ENCODE measurements at regions not wholly inside any gene's neighbourhood (a gene's known extent, or its start where the extent isn't known, plus 50 kb on each side); places are given as distances from the start of the nearest gene placed in this dataset.

GRCh38 chr4:38514465-38515146 is 149.4 kb upstream of the KLF3 start:
- no peaks in the 10 kb centered on the region for H4K20me1 ChIP-seq (ENCODE audit: insufficient read depth, low read length)
- H3K9ac ChIP-seq (ENCODE audit: insufficient read depth, low read depth, low read length): no peak overlapping the region
- POLR2A ChIA-PET: no interaction called here
- no peaks in the 10 kb centered on the region for H3K36me3 ChIP-seq (replicated peaks in 1 of 2; ENCODE audit: control insufficient read depth in 1 of 2, insufficient read depth in 2 of 2, low read length in 2 of 2)
- no peaks in the 10 kb centered on the region for H3K9me3 ChIP-seq (ENCODE audit: low read length)
- H3K4me1 ChIP-seq (ENCODE audit: insufficient read depth, low read length): peaks cover 11% of the 10 kb centered on the region
- TF ChIP-seq DMAP1 (CRISPR knock-in tag; IDR thresholded peaks at IDR 0.05) (no peak), ZNF713 (CRISPR knock-in tag; IDR thresholded peaks at IDR 0.05) (no peak), ZNF772 (CRISPR knock-in tag; IDR thresholded peaks at IDR 0.05) (no peak), ZNF552 (CRISPR knock-in tag; IDR thresholded peaks at IDR 0.05; ENCODE audit: borderline replicate concordance) (no peak), RFX1 (IDR thresholded peaks at IDR 0.05) (no peak), HNF1B (CRISPR knock-in tag; IDR thresholded peaks at IDR 0.05) (no peak), ZNF138 (CRISPR knock-in tag; IDR thresholded peaks at IDR 0.05; ENCODE audit: low read depth) (no peak), NFIC (IDR thresholded peaks at IDR 0.05; ENCODE audit: low read length) (no peak), GATAD2A (CRISPR knock-in tag; IDR thresholded peaks at IDR 0.05) (no peak), ZFP36 (IDR thresholded peaks at IDR 0.05; ENCODE audit: borderline replicate concordance, low read depth, low read length, partially characterized antibody) (no peak), SNAPC5 (CRISPR knock-in tag; IDR thresholded peaks at IDR 0.05; ENCODE audit: borderline replicate concordance) (no peak)
- no TSS peak for BruUV-seq (replicated peaks)
- 40% methylated on average over 1 of the region's 1 CpG for whole genome bisulfite sequencing (ENCODE audit: low lambda C conversion rate)
- H3K27ac ChIP-seq (ENCODE audit: extremely low read length, insufficient read depth, low read length): no peak overlapping the region
- no peaks in the 10 kb centered on the region; a peak in 1 of 5 replicates for H3K27me3 ChIP-seq (ENCODE audit: control insufficient read depth in 1 of 2, insufficient read depth in 2 of 2, low read length in 2 of 2)
- DNase-seq (ENCODE audit: low spot score): no peak
- CTCF ChIA-PET (ENCODE audit: low intra/inter-chr PET ratio, low total read pairs): no interaction called here
- intact Hi-C loops (cut with micrococcal nuclease; ENCODE audit: unreplicated experiment): no loop called here
- no peak overlapping the region for H3K4me3 ChIP-seq (replicated peaks in 1 of 3; ENCODE audit: insufficient read depth in 1 of 3, low read depth in 2 of 3, low read length in 3 of 3)
- ATAC-seq: no peak
- no peaks in the 10 kb centered on the region for H3K79me2 ChIP-seq (ENCODE audit: insufficient read depth, low read length)
- H2AFZ ChIP-seq (ENCODE audit: low read length): no peak overlapping the region
- in situ Hi-C loops (cut with HindIII; ENCODE audit: extremely low pct_ligation_motif_present, low pct_unique_long_range_greater_than_20kb): no loop called here
- H3K4me2 ChIP-seq (ENCODE audit: low read depth, low read length): no peak overlapping the region
- FAIRE-seq: no peak
